ENCODE measurements at regions not wholly inside any gene's neighbourhood (a gene's known extent, or its start where the extent isn't known, plus 50 kb on each side); places are given as distances from the start of the nearest gene placed in this dataset.

DNA sequence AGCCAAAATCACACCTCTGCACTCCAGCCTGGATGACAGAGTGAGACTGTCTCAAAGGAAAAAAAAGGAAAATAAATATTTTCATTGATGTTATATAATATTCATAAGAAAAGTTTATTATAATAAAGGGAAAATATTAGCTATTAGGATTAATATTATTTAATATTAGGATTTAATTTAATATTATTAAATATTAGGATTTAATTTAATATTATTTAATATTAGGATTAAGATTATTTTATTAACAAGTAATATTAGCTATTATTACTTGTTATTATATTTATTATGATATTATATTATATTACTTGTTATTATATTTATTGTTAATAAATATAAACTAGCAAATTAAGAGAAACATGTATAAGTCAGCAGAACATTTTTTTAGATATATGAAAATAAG, 518.1 kb downstream of the FSCB start:
- ChIA-PET CTCF (no interaction called here), POLR2A (ENCODE audit: unreplicated experiment) (no interaction called here)
- ATAC-seq (ENCODE audit: low read depth) = no peak
- H4K20me1 ChIP-seq (ENCODE audit: insufficient read depth, low read length) = no peaks in the 10 kb centered on the region
- no peak overlapping the region for H3K56ac ChIP-seq (ENCODE audit: extremely low read depth, insufficient read depth, low read length)
- no peak overlapping the region for H3K4ac ChIP-seq (ENCODE audit: low read depth, low read length)
- H3K79me1 ChIP-seq (ENCODE audit: low read depth in 1 of 2, low read length in 2 of 2) = no peaks in the 10 kb centered on the region
- H4K91ac ChIP-seq (ENCODE audit: insufficient read depth, low read depth, low read length) = no peak overlapping the region
- no peak overlapping the region for H2BK5ac ChIP-seq (ENCODE audit: low read depth, low read length, poor library complexity, severe bottlenecking)
- H3K23ac ChIP-seq (ENCODE audit: low read depth, low read length) = no peak overlapping the region
- no peaks in the 10 kb centered on the region for H3K4me1 ChIP-seq (ENCODE audit: control insufficient read depth, insufficient read depth, low read length)
- DNase-seq = no peak
- no peaks in the 10 kb centered on the region for H3K27me3 ChIP-seq (ENCODE audit: control insufficient read depth, insufficient read depth, low read length)
- H2BK15ac ChIP-seq (ENCODE audit: low read depth, low read length) = no peak overlapping the region
- no peak overlapping the region for H2BK20ac ChIP-seq (ENCODE audit: low read depth, low read length)
- H2AFZ ChIP-seq (replicated peaks; ENCODE audit: low read length, poor library complexity) = no peak overlapping the region
- in situ Hi-C loops (cut with MboI; ENCODE audit: low sequenced_read_pairs) = no loop called here
- H4K5ac ChIP-seq (ENCODE audit: low read depth, low read length) = no peak overlapping the region
- no peaks in the 10 kb centered on the region for H3K9me1 ChIP-seq (ENCODE audit: insufficient read depth, low read length)
- H3K27ac ChIP-seq (ENCODE audit: insufficient read depth, low read length) = no peak overlapping the region
- H3K9ac ChIP-seq (ENCODE audit: low read depth, low read length) = no peak overlapping the region
- BruUV-seq (replicated peaks) = no TSS peak
- intact Hi-C loops (cut with micrococcal nuclease) = no loop called here
- no peak overlapping the region for H3K4me2 ChIP-seq (ENCODE audit: low read depth, low read length)
- no peaks in the 10 kb centered on the region for H3K36me3 ChIP-seq (ENCODE audit: control insufficient read depth, insufficient read depth, low read length)
- no peak overlapping the region for H2AK9ac ChIP-seq (replicated peaks; ENCODE audit: low read depth, low read length, poor library complexity)
- dilution Hi-C loops (cut with HindIII; ENCODE audit: low sequenced_read_pairs, unreplicated experiment) = no loop called here
- no peak overlapping the region for H3K18ac ChIP-seq (ENCODE audit: low read depth, low read length)
- no peak overlapping the region for H3K14ac ChIP-seq (replicated peaks; ENCODE audit: low read depth, low read length)
- H3K4me3 ChIP-seq (ENCODE audit: insufficient read depth, low read depth, low read length) = no peak overlapping the region
- no peak overlapping the region for H4K8ac ChIP-seq (ENCODE audit: low read depth in 2 of 2, low read length in 2 of 2)
- peaks cover 4% of the 10 kb centered on the region; the same call in 1 of the 2 replicates for H3K9me3 ChIP-seq (ENCODE audit: control insufficient read depth, insufficient read depth, low read length)
- no peak overlapping the region for H2AK5ac ChIP-seq (ENCODE audit: low read depth, low read length)
- H2BK120ac ChIP-seq (ENCODE audit: low read depth, low read length) = no peak overlapping the region
- TF ChIP-seq BHLHE40 (IDR thresholded peaks at IDR 0.05; ENCODE audit: low read depth, low read length) (no peak), RCOR1 (IDR thresholded peaks at IDR 0.05; ENCODE audit: insufficient replicate concordance, low read length) (no peak), CHD1 (IDR thresholded peaks at IDR 0.05; ENCODE audit: low read depth, low read length) (no peak), NFE2L2 (IDR thresholded peaks at IDR 0.05; ENCODE audit: low read depth, low read length) (no peak), CEBPB (IDR thresholded peaks at IDR 0.05; ENCODE audit: low read depth, low read length) (no peak)
- TF ChIP-seq, protein P1, sequence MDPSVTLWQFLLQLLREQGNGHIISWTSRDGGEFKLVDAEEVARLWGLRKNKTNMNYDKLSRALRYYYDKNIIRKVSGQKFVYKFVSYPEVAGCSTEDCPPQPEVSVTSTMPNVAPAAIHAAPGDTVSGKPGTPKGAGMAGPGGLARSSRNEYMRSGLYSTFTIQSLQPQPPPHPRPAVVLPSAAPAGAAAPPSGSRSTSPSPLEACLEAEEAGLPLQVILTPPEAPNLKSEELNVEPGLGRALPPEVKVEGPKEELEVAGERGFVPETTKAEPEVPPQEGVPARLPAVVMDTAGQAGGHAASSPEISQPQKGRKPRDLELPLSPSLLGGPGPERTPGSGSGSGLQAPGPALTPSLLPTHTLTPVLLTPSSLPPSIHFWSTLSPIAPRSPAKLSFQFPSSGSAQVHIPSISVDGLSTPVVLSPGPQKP (IDR thresholded peaks at IDR 0.05; ENCODE audit: borderline replicate concordance, low read depth, low read length) = no peak
